CD4-positive, alpha-beta T cell (primary cell): ENCODE measurements at regions not wholly inside any gene's neighbourhood (a gene's known extent, or its start where the extent isn't known, plus 50 kb on each side); places are given as distances from the start of the nearest gene placed in this dataset.

Experiments
- ATAC-seq: fragments of 200-7000 bp; cut with Tn5 transposase; one replicate; pipeline ENCODE4 v1.10.0; 2022; ENCODE audit warnings: mild to moderate bottlenecking; ENCODE audit not compliant: poor library complexity
- CTCF ChIA-PET: fragments of 350-600 bp; sonication (Branson Sonifier 250); formaldehyde crosslinking; loops from one replicate; lab custom pipeline; 2021; ENCODE audit warnings: antibody characterized with exemption, inconsistent platforms; lab: Charles Lee
- POLR2A ChIA-PET: fragments of 350-600 bp; sonication (Branson Sonifier 250); formaldehyde crosslinking; loops from one replicate; lab custom pipeline; 2021; ENCODE audit warnings: antibody characterized with exemption, inconsistent platforms; lab: Charles Lee
- DNase-seq, 14 experiments: peaks; one replicate each; pipeline ENCODE4 v3.0.0-alpha.2; 2013 to 2020; ENCODE audit warnings: mixed read lengths in 2 of 14
- H3K27ac ChIP-seq, 2 donors: one replicate each; pipeline versions ENCODE4 v1.5.1 to v1.7.0; 2013; ENCODE audit warnings: low read length in 2 of 2, low read depth in 1 of 2, mild to moderate bottlenecking in 1 of 2
- H3K27me3 ChIP-seq, 2 experiments: 1 replicate in 1 of 2; 2 replicates in 1 of 2; pipeline versions ENCODE4 v1.6.1 to v1.7.0; 2013; ENCODE audit warnings: low read length in 2 of 2, control low read depth in 1 of 2, mild to moderate bottlenecking in 1 of 2, moderate library complexity in 1 of 2; ENCODE audit not compliant: insufficient read depth in 2 of 2, control insufficient read depth in 1 of 2
- H3K36me3 ChIP-seq: one replicate; pipeline ENCODE4 v1.6.1; 2013; ENCODE audit warnings: low read length, control low read depth; ENCODE audit not compliant: insufficient read depth
- H3K4me1 ChIP-seq: one replicate; pipeline ENCODE4 v1.6.1; 2013; ENCODE audit warnings: low read length, control low read depth; ENCODE audit not compliant: insufficient read depth
- H3K4me3 ChIP-seq: one replicate; pipeline ENCODE4 v1.5.1; 2013; ENCODE audit warnings: mild to moderate bottlenecking, low read length, moderate library complexity
- H3K9me3 ChIP-seq, 2 experiments: 1 replicate in 1 of 2; 2 replicates in 1 of 2; pipeline versions ENCODE4 v1.6.1 to v1.7.0; 2013; ENCODE audit warnings: low read length in 2 of 2, mild to moderate bottlenecking in 2 of 2, control low read depth in 1 of 2, moderate library complexity in 1 of 2; ENCODE audit not compliant: control insufficient read depth in 1 of 2, insufficient read depth in 1 of 2
- H3K27ac Mint-ChIP-seq: one replicate; pipeline ENCODE4 v1.8.0; 2020; ENCODE audit warnings: mixed read lengths
- H3K27me3 Mint-ChIP-seq: one replicate; pipeline ENCODE4 v1.8.0; 2021; ENCODE audit warnings: mixed read lengths
- H3K36me3 Mint-ChIP-seq: one replicate; pipeline ENCODE4 v1.8.0; 2021; ENCODE audit warnings: low read depth, mixed read lengths
- H3K4me1 Mint-ChIP-seq: one replicate; pipeline ENCODE4 v1.8.0; 2021; ENCODE audit warnings: low read depth, mixed read lengths
- H3K4me3 Mint-ChIP-seq: one replicate; pipeline ENCODE4 v1.8.0; 2020; ENCODE audit warnings: mild to moderate bottlenecking, mixed read lengths
- H3K9me3 Mint-ChIP-seq: one replicate; pipeline ENCODE4 v1.8.0; 2020; ENCODE audit warnings: mixed read lengths
- CTCF ChIP-seq: fragments of 200-600 bp; IDR thresholded peaks from one replicate; pipeline ENCODE4 v1.8.0; 2022; ENCODE audit warnings: antibody characterized with exemption, mild to moderate bottlenecking
- intact Hi-C, 2 experiments: fragments of 100-400 bp; cut with DNase I in 1 of 2; cut with micrococcal nuclease in 1 of 2; formaldehyde crosslinking; loops; one replicate each; pipeline versions ENCODE4 v1.15.1 to v1.9.0; 2023 to 2025; cut with DNase I, micrococcal nuclease

GRCh38 chr3:189494632-189495031 lies 136.6 kb upstream of the TP63 start:
- Histone ChIP-seq H3K36me3 (no peaks in the 10 kb centered on the region), H3K27ac (no peak overlapping the region), H3K9me3 (peaks cover 0 to 3% of the 10 kb centered on the region in 2 experiments), H3K4me3 (no peak overlapping the region), H3K4me1 (no peaks in the 10 kb centered on the region), H3K27me3 (no peaks in the 10 kb centered on the region)
- ChIA-PET CTCF (no interaction called here), POLR2A (no interaction called here)
- no peaks in the 10 kb centered on the region for H3K4me1 Mint-ChIP-seq
- peaks cover 3% of the 10 kb centered on the region for H3K9me3 Mint-ChIP-seq
- ATAC-seq (no peak), DNase-seq (no peak)
- intact Hi-C loops: no loop called here
- TF ChIP-seq CTCF: no peak
- H3K27me3 Mint-ChIP-seq: no peaks in the 10 kb centered on the region
- no peak overlapping the region for H3K27ac Mint-ChIP-seq
- H3K36me3 Mint-ChIP-seq: no peaks in the 10 kb centered on the region
- H3K4me3 Mint-ChIP-seq: no peak overlapping the region

DNA sequence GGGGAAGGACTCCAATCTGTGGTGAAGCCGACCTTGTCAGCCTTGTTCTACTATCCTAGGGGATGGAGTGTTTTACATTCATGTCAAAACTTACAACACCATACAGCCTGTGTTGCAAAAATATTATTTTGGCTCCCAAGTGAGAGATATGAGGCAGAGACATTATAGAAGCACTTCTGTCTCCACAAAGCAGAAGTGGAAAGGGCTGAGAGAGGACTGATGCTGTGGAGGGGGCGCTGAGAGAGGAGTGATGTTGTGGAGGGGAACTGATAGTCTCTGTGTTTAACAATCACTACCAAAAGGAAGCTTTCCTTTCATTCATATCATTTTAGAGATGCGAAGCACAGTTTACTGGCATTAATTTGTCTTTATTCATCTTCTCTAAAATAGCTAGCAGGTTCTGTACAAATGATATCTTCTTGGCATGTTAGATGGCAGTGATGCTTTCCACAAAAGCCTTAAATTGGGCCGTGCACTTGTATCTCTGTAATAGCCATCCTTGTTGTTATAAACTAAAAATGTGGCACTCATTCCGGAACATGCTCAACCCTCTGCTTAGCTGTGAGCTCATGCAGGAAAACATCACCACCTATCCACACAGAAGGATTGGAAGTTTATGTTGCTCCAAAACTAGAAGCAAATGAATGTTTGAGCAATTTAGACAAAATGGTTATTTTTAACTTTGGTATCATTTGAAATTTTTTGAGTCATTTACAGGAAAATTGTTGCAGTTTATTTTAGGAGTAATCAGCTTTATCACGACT lies 134.6 kb upstream of the TP63 start:
- no peaks in the 10 kb centered on the region for H3K27me3 Mint-ChIP-seq
- H3K4me1 ChIP-seq: no peaks in the 10 kb centered on the region
- ATAC-seq: no peak
- ChIA-PET POLR2A (interaction anchor here (0.5 kb wide), 1 partner anchor 12 kb away, joined by 3 read pairs; no protein-coding TSS in a partner anchor), CTCF (interaction anchor here (0.6 to 0.7 kb wide), 2 partner anchors 35 to 42 kb away, joined by 3 read pairs; no protein-coding TSS in a partner anchor)
- intact Hi-C loops: no loop called here
- peaks cover 16% of the 10 kb centered on the region for H3K4me1 Mint-ChIP-seq
- H3K27ac ChIP-seq: no peak overlapping the region
- no peak overlapping the region for H3K27ac Mint-ChIP-seq
- no peak for DNase-seq
- H3K36me3 Mint-ChIP-seq: no peaks in the 10 kb centered on the region
- H3K4me3 Mint-ChIP-seq: no peak overlapping the region
- H3K9me3 ChIP-seq: peaks cover 8 to 10% of the 10 kb centered on the region in 2 experiments
- no peak for TF ChIP-seq CTCF
- H3K36me3 ChIP-seq: no peaks in the 10 kb centered on the region
- no peak overlapping the region for H3K4me3 ChIP-seq
- H3K9me3 Mint-ChIP-seq: peaks cover 4% of the 10 kb centered on the region
- H3K27me3 ChIP-seq: no peaks in the 10 kb centered on the region

DNA sequence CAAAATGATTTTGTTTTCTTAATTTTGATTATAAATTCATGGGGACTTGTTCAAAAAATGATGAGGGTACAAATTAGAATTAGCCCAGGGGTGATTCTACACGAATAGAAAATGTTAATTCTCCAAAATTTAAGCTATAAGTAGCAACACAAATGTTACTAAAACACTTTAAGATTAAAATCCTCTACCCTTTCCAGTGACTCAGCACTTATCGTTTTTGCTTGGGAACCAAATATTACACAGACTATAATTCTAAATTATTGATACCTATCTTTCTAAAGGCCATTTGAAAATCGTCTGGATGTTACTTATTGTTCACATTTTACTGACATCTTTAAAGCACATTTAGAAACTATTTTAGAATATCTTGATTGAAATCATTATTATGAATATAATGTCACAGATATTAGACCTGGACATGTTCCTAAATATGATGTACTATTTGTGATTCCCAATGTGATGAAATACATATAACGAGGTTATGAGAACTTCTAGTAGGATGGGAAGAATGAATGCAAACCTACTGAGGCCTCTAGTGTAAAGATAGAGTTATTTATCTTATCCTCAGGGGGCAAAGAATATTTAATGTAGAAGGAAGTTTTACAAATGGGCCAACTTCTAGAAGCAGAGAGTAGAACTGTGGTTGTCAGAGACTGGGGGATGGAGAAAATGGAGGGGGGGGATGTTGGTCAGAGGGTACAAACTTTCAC lies 132.0 kb upstream of the TP63 start:
- intact Hi-C loops: no loop called here
- CTCF ChIA-PET: no interaction called here
- H3K9me3 ChIP-seq: peaks cover 7 to 10% of the 10 kb centered on the region in 2 experiments
- H3K27ac ChIP-seq: no peak overlapping the region
- no peaks in the 10 kb centered on the region for H3K36me3 ChIP-seq
- DNase-seq (no peak), ATAC-seq (no peak)
- H3K4me1 Mint-ChIP-seq: peaks cover 30% of the 10 kb centered on the region
- H3K4me3 ChIP-seq: no peak overlapping the region
- H3K27me3 ChIP-seq: no peaks in the 10 kb centered on the region
- H3K27me3 Mint-ChIP-seq: no peaks in the 10 kb centered on the region
- peaks cover 4% of the 10 kb centered on the region for H3K9me3 Mint-ChIP-seq
- H3K4me3 Mint-ChIP-seq: no peak overlapping the region
- no peaks in the 10 kb centered on the region for H3K36me3 Mint-ChIP-seq
- H3K27ac Mint-ChIP-seq: no peak overlapping the region
- POLR2A ChIA-PET: no interaction called here
- TF ChIP-seq CTCF: no peak
- no peaks in the 10 kb centered on the region for H3K4me1 ChIP-seq
